GM10266 (cell line): ENCODE measurements at regions not wholly inside any gene's neighbourhood (a gene's known extent, or its start where the extent isn't known, plus 50 kb on each side); places are given as distances from the start of the nearest gene placed in this dataset.
A peak's percentile ranks its signal among the peaks of the same experiment; 100 is the strongest.
"Not testable (repeated sequence)": the region's sequence is repeated elsewhere in the genome, so short reads cannot be mapped to it uniquely, and the experiment has no call there.

Experiments
- DNase-seq: peaks from one replicate; pipeline ENCODE4 v3.0.0; 2012; ENCODE audit errors: extremely low spot score
- CTCF ChIP-seq: IDR thresholded peaks from 2 replicates; pipeline ENCODE4 v1.5.1; 2012; ENCODE audit warnings: mild to moderate bottlenecking, low read depth; ENCODE audit not compliant: control insufficient read depth, insufficient read depth; ENCODE audit errors: missing control alignments

- peak; percentile 16 for DNase-seq
- peak; percentile 74 for TF ChIP-seq CTCF
These were observed 297.3 kb upstream of the LYZL1 start for GRCh38 chr10:28991333-28992270.

- no peak for TF ChIP-seq CTCF
- DNase-seq = no peak
These were observed 295.8 kb upstream of the LYZL1 start for GRCh38 chr10:28993056-28993455.

- no peak for DNase-seq
- no peak for TF ChIP-seq CTCF
These were observed 295.0 kb upstream of the LYZL1 start for GRCh38 chr10:28993861-28994260.

GRCh38 chr10:28994802-28995201, 294.1 kb upstream of the LYZL1 start:
- DNase-seq = not testable (repeated sequence)

GRCh38 chr10:28995497-28995896, 293.4 kb upstream of the LYZL1 start:
- DNase-seq = no peak
- no peak for TF ChIP-seq CTCF

- TF ChIP-seq CTCF = no peak
- no peak for DNase-seq
These were observed 292.5 kb upstream of the LYZL1 start for GRCh38 chr10:28996345-28996744.

GRCh38 chr10:28996947-28997551, 291.8 kb upstream of the LYZL1 start:
- TF ChIP-seq CTCF = no peak
- DNase-seq = no peak
